ENCODE measurements at regions not wholly inside any gene's neighbourhood (a gene's known extent, or its start where the extent isn't known, plus 50 kb on each side); places are given as distances from the start of the nearest gene placed in this dataset.

DNA sequence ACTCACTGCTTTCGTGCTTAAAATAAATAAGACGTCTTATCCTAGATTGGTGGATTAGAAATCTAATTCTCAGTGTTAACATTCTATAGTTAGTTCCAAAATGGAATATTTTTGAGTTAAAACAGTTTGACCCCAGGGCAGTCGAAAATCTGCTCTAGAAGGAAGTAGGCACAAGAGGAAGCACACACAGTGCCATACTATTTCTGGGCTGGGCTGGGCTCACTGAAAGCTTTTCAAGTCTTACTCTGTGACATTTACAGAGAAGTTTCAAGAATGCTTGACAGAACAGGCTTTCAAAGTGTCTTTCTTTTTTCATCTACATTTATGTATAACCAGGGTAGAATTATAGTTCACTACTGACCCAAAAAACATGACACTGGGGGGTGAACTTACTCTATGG lies 209.8 kb downstream of the SOD2 start:
- no peak for DNase-seq (ENCODE audit: low read depth in 2 of 3, low spot score in 1 of 3)

DNA sequence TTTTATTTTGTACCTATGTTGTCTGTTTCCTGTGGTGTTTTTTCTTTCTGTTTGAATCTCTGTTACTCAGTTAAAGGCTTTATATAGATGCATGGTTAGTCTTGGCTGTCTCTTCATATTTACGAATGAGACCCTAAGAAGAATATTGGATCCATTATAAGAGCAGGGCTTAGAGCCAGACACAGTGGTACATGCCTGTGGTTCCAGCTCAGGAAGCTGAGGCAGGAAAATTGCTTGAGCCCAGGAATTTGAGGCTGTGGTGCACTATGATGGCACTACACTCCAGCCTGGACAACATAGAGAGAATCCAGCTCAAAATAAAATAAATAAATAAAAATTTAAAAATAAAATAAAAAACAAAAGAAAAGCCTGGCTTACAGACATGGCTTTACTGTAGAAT lies 211.1 kb downstream of the SOD2 start:
- no peak for DNase-seq (ENCODE audit: low read depth in 2 of 3, low spot score in 1 of 3)

DNA sequence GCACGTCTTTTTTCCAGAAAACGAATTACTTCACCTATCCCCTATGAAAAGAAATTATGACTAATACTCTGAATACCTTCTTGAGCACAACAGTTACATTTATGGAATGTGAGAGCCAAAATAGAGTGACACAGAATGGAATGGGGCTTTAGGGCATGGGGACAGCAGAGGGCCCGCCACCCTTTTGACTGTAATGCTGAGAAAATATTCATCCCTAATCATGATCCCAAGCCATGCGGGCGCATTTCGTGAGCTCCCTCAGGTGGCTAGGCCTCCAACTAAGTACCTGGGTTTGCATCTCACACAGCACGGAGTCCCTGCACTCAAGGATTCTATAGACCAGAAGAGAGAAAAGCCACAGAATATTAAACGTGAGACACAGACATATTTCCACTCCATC lies 212.6 kb downstream of the SOD2 start:
- DNase-seq (ENCODE audit: low read depth in 2 of 3, low spot score in 1 of 3), result no peak

DNA sequence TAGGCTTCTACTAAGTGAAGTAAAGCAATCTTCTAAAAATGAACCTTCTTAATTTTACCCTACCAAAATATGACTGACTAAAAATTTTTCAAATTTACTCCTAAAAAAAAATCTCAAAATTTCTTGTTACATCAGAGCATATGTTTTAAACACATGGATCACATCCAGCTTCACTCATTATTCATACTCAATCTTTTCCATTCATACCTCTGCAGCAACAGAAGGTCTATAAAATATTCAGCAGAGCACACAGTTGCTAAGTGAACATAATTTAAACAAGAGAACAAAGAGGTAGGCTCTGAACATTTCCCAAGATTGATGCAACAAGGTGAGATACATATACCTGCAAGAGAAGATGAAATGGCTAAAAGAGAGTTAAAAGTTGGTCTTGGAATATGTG lies 213.9 kb downstream of the SOD2 start:
- DNase-seq (ENCODE audit: low read depth in 2 of 3, low spot score in 1 of 3), result no peak

DNA sequence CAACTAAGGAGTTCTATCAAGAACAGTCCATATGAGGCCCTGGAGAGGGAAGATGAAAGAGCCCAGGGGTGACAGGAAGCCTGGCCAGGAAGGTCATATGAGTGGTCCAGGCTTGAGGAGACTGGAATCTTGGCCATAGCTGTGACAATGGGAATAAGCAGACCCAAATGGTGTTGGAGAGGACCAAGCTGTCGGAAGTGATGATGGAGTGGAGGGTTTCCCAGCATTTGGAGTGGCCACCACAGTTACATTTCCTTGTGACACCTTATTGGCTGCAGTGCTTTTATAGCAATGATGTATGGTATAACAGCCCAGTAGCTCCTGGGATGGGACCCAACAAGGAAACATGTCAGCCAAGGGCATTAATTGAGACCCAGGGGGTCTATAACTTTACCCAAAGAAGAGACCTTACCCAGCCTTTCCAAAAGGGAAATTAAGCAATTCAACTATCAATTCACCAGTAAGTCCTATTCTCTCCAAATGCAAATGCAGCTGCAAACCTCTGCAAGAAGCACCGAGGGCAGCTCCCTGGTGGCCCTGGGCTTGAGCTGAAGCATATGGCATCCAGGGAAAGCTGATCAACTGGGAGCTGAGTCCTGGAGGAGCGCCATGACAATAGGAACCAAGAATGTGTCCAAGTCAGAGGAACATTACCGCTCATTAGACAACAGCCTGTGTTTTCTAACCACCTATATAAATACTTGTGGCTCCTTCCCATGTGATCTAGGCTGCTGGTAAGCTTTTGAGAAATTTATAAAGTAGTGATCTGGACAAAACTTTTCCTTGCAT lies 219.4 kb downstream of the SOD2 start:
- no peak for DNase-seq (ENCODE audit: low read depth in 2 of 3, low spot score in 1 of 3)

DNA sequence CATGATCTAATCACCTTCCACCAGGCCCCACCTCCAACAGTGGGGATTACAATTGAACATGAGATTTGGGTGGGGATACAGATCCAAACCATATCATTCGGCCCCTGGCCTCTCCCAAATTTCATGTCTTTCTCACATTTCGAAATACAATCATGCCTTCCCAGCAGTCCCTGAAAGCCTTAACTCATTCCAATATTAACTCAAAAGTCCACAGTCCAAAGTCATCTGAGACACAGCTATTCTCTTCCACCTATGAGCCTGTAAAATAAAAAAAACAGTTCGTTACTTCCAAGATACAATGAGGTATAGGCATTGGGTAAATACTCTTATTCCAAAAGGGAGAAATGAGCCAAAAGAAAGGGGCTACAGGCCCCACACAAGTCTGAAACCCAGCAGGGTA lies 222.6 kb downstream of the SOD2 start:
- no peak for DNase-seq (ENCODE audit: low read depth in 2 of 3, low spot score in 1 of 3)

DNA sequence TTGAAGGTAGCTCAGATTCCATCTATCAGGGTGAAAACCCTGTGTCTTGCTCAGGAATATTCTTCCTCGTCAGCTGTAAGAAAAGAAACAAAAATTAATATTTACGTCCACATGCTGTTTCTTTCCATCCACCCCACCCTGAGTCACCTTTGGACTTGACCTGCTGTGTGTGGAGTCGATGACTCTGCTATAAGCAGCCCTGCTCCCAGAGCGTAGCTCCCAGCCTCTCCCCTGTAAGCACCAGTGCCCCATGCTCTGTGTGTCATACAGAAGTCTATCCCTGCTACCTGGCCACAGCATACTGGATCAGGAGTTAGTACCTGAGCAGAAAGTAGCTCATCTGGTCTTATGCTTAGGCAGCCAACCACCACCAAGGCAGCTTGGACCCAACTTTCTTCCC lies 223.6 kb downstream of the SOD2 start:
- no peak for DNase-seq (ENCODE audit: low read depth in 2 of 3, low spot score in 1 of 3)

DNA sequence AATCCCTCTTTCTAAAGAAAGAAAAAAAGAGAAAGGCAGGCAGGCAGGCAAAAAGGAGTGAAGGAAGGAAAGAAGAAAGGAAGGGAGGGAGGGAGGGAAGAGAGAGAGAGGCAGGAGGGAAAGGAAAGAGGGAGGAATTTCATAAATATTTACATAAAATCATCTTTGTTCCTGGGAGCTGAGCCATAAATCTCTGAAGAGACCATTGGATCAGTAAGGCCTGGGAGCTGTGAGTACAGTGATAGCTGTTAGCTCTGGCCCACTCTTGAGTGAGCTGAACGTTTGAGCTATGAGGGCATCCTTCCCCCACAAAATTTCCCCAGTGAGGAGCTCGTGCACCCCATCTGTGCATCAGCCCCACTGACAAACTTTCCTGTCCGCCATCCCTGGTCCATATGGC lies 224.0 kb downstream of the SOD2 start:
- no peak for DNase-seq (ENCODE audit: low read depth in 2 of 3, low spot score in 1 of 3)

DNA sequence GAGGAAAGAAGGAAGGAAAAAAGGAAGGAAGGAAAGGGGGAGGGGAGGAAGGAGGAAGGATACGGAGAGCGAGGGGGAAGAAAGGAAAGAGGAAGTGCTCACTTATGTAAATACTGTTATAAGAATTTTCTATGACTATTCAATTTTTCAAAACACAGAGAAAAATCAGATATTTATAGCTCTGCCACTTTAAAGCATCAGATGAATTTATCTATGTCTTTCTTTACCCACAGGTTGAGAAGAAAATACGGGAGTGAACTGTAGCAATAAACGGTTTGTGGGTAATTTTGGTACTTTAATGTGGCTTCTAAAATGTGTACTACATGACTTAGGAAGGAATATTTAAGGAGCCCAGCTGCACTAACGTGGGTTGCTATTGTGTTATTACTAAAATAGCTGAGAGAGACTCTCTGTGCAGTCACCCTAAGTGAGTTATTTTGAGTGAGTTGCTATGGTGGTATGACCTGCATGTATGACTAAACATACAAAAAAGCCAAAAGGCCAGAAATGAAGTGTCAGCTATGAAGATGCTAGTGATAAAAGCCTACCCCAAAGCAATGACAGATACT lies 225.5 kb downstream of the SOD2 start:
- DNase-seq (ENCODE audit: low read depth in 2 of 3, low spot score in 1 of 3), result no peak

DNA sequence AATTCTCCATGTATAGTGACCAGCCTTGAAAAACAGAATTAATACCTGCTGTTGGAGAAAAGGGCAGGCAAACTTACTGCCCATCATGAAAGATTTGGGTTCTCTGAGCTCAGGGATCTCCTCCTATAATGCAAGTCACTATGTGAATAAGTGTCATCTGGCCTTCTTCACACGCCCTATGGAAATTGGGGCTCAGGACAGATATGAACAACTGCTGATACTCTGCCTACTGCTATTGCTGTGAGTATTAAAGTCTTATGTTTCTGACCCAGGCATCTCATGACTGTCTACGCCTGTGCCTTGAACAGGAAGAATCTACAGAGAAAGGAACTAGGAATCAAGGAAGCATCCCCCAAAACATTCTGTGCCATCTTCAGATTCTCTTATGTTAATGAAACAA lies 226.1 kb downstream of the SOD2 start:
- no peak for DNase-seq (ENCODE audit: low read depth in 2 of 3, low spot score in 1 of 3)

DNA sequence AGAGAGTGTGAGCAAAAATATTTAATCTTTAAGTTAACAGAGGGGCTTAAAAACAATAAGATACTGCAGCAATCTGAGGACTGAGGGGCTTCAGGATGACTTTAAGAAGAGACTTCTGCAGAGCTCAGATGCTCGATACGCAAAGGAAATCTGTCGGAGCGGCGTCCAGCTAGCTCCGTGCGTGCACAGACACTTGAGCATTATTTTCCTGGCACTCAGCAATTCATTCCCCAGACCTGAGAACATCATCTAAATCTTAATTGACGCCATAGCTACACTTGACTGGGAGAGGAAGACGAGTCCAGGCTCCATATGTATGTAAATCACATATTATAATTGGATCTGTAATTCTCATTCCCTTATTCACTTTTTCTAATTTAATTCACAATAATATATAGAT lies 228.2 kb downstream of the SOD2 start:
- no peak for DNase-seq (ENCODE audit: low read depth in 2 of 3, low spot score in 1 of 3)

DNA sequence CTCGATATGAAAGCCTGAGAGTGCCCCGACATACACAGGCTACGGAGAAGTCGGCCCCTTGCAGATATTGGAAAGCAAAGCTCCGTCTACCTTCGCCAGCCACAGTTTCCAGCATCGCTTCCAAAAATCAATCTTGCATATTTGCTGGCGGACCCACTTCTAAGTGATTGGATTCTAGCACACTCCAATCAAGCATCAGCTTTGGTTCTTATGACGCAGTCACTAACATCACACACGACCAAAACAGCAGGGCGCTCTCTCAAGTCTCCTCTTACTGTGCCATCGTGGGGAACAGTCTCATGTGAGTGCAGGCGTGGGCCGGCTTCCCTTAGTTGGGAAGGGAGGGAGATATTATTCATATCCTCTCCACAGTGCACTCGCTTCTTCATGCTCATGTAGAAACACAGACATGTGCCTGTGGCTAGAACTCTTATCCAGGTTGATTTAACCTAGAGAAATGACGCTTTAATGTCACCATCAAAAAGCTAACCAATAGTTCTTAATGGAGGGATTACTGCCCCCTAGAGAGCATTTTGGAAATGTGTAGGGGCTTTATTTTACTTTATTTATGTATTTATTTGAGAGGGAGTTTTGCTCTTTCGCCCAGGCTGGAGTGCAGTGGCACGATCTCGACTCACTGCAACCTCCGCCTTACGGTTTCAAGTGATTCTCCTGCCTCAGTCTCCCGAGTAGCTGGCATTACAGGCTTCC lies 229.8 kb downstream of the SOD2 start:
- DNase-seq (ENCODE audit: low read depth in 2 of 3, low spot score in 1 of 3), result no peak

DNA sequence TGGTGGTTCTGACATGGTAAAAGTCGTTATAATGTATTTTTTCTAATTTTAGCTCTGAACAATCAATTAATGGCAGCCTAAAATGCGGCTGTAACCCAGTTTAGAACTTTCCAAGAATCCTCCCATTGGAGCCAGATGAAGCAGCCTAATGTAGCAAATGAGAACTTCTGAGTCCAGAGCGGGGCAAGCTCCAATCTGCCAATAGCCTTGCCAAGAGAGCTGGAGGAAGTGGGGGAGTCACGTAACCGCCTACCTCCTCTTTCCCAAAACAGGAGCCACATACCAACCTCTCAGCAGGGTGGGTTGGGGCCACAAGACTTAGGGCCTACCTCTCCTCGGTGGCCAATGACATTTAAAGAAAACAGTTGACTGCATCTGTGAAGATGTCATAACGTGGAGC lies 230.6 kb downstream of the SOD2 start:
- DNase-seq (ENCODE audit: low read depth in 2 of 3, low spot score in 1 of 3), result no peak

DNA sequence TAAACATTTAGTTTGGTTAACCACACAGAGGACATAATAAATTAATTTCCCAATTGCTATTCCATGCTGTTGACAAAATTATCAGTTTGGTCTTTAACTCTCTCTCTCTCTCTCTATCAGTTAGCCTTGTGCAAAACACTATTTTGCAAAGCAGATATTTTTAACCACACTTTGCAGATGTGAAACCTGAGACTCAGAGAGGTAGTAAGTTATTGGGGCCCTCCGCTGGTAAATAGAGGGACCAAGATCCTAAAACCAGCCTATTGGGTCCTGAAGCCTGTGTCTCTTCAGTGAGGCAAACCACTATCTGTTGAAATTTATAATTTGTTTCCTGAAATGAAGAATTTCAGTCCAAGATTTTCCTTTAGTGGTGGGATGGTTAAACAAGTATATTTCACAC lies 231.0 kb downstream of the SOD2 start:
- no peak for DNase-seq (ENCODE audit: low read depth in 2 of 3, low spot score in 1 of 3)

DNA sequence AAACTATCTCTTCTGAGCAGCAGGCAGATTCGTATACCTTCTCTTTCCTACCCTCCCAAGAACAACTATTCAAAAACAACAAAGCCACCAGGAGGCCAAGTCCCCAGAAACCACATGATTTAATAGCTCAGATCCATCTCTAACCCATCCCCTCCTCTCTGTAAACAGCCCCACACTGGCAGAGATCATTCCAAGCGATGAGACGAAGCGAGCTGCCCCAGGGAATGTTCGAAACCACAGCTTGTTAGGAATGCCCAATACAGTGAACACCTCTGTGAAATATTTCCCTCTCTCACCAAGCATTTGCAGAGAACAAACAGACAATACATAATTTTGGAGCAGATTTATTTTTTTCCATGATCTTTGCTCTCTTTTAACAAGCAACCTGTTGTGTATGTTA lies 231.8 kb downstream of the SOD2 start:
- DNase-seq (ENCODE audit: low read depth in 2 of 3, low spot score in 1 of 3), result no peak

DNA sequence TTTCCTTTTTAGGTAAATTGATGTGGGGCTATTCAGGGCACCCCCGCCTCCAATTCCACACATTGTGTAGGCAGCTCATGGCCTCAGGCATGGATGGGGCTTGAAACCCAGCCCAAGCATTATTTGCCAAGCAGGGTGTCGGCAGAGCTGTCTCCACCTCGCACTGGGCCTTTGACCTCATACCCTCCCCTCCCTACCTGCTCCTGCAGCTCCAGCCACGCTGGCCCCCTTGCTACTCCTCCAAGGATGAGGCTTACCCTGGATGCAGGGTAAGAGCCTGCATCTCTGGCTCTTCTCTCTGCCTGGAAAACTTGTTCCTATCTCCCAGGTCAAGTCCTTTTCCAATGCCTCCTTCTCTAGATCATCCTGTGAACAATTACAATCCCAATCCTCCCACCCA lies 232.6 kb downstream of the SOD2 start:
- DNase-seq (ENCODE audit: low read depth in 2 of 3, low spot score in 1 of 3), result no peak

DNA sequence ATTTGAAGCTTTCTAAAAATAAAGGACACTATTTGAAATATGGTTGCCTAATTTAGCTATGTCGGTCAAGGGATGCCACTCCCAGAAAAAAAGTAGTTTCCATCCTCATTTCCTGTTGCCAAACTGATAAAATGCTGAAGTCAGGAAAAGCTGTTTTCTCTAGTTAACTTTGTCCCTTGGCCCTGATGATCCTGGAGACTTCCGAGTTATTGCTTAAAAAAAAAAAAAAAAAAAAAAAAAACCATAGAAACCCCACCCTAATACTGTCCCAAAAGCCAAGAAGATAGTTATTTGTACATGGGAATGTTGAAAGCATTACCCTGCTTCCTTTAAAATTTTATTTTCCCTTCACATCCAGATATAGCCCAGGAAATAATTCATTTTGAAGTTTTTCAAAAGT lies 236.7 kb downstream of the SOD2 start:
- no peak for DNase-seq (ENCODE audit: low read depth in 2 of 3, low spot score in 1 of 3)

DNA sequence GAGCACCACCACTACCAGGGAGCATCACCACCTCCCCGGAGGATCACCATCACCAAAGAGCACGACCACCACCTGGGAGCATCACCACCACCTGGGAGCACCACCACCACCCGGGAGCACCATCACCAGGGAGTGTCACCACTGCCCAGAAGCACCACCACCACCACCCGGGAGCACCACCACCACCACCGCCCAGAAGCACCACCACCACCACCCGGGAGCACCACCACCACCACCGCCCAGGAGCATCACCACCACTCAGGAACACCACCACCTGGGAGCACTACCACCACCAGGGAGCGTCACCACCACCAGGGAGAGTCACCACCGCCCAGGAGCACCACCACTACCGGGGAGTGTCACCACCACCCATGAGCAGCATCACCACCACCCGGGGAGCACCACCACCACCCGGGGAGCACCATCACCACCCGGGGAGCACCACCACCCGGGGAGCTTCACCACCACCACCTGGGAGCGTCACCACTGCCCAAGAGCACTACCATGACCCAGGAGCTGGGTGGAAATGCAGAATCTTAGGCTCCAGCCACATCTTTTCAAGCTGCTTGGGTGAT lies 237.3 kb downstream of the SOD2 start:
- DNase-seq (ENCODE audit: low read depth in 2 of 3, low spot score in 1 of 3), result no peak

DNA sequence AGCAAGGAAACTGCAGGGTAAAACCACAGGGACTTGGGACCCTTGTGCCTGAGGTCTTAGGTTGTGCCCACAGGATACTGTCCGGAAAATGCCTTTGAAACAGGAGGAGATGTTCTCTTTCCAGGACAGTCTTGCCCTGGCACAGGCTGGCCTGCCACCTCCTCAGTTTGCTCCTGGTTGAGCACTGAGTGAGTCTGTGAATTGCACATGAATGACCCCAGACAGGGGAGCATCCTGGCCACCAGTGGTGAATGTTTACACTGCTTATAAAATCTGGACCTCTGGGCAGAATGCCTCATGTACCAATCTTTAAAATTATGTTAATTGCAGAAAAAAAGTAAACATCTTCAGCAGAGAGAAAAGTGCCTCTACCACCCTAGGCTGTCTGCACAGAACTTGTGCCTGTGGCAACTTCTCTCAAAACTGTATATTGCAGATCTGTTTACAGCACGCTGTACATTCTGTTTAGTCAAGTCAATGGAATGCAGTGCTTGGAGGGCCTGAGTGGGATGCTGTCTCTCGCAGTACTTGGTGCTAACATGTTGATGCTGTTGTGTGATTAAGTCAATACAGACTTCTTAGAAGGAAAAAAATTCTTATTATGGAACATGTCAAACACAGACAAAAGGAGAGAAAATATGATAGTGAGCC lies 242.1 kb downstream of the SOD2 start:
- DNase-seq (ENCODE audit: low read depth in 2 of 3, low spot score in 1 of 3), result no peak

DNA sequence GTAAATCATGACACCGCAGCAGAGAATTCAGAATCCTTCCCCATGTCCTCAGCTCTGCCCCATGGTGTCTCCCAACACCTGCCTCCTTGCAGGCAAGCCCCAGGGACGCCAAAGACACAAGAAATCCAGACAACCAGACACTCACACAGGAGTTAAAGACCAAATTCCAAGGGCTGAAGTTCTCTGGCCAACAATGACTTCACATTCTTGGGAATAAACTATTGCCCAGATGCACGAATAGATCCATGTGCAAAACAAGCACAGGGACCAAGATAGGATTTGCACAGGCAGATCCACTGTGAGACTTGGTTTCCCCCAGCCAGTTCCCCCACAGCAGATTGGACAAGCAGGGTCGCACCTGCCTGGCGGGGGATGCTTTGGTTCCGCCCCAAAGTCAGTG lies 246.7 kb downstream of the SOD2 start:
- DNase-seq (ENCODE audit: low read depth in 2 of 3, low spot score in 1 of 3), result no peak

DNA sequence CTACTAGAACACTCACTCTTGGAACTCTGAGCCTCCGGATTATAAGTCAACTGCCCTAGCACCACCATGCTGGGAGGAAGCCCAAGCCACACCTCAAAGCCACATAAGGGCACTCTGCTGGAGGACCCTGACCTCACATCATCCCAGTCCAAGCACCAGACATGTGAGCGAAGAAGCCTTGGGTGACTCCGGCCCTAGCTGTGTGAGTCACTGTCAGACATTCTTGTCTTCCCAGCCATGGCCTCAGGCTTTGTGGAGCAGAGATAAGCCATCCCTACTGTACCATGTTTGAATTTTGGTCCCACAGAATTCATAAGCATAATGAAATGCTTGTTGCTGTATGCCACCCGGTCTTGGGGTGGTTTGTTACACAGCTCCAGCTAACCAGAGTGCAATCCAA lies 247.7 kb downstream of the SOD2 start:
- DNase-seq (ENCODE audit: low read depth in 2 of 3, low spot score in 1 of 3), result no peak
